Uterus (tissue), 3 donors: ENCODE measurements at regions not wholly inside any gene's neighbourhood (a gene's known extent, or its start where the extent isn't known, plus 50 kb on each side); places are given as distances from the start of the nearest gene placed in this dataset.

Experiments
- DNase-seq, 2 donors: peaks; one replicate each; pipeline ENCODE4 v3.0.0-alpha.2; 2019 to 2020
- H3K27ac ChIP-seq, 2 donors: fragments of 200-600 bp; sonication (generic); 1 replicate in 1 of 2; 2 replicates in 1 of 2; pipeline ENCODE4 v1.5.1; 2016 to 2018
- H3K27me3 ChIP-seq, 2 donors: fragments of 200-600 bp; sonication (generic); one replicate each; pipeline ENCODE4 v1.5.1; 2018 to 2019; ENCODE audit warnings: control low read depth in 1 of 2
- H3K36me3 ChIP-seq, 2 donors: fragments of 200-600 bp; sonication (generic); one replicate each; pipeline ENCODE4 v1.5.1; 2019; ENCODE audit warnings: control low read depth in 1 of 2
- H3K4me1 ChIP-seq, 2 donors: fragments of 200-600 bp; sonication (generic); one replicate each; pipeline ENCODE4 v1.5.1; 2018 to 2019; ENCODE audit warnings: control low read depth in 1 of 2
- H3K4me3 ChIP-seq, 2 donors: fragments of 200-600 bp; sonication (generic); 1 replicate in 1 of 2; 2 replicates in 1 of 2; pipeline ENCODE4 v1.5.1; 2018 to 2019; ENCODE audit warnings: mild to moderate bottlenecking in 1 of 2
- H3K9me3 ChIP-seq, 2 donors: fragments of 200-600 bp; sonication (generic); one replicate each; pipeline ENCODE4 v1.5.1; 2019; ENCODE audit warnings: control low read depth in 1 of 2
- CTCF ChIP-seq, 4 experiments: fragments of 200-600 bp in 2 of 4; fragments of 450-650 bp in 2 of 4; sonication (generic) in 2 of 4; IDR thresholded peaks; one replicate each; pipeline ENCODE4 v1.5.1; 2016 to 2019; ENCODE audit warnings: antibody characterized with exemption in 4 of 4, mild to moderate bottlenecking in 2 of 4, moderate library complexity in 1 of 4
- POLR2A ChIP-seq, 2 donors: fragments of 450-650 bp; IDR thresholded peaks; one replicate each; pipeline ENCODE4 v1.6.1; 2016; ENCODE audit warnings: antibody characterized with exemption in 2 of 2, mild to moderate bottlenecking in 1 of 2, moderate library complexity in 1 of 2
- intact Hi-C: fragments of 100-400 bp; cut with DNase I; formaldehyde crosslinking; loops from one replicate; pipeline ENCODE4 v1.15.1; 2023; ENCODE audit warnings: low total_unique reads
- donor health status: DM: yes; HTN: yes; CAD: no.

- Histone ChIP-seq H3K27me3 (no peaks in the 10 kb centered on the region), H3K36me3 (no peaks in the 10 kb centered on the region), H3K4me1 (no peaks in the 10 kb centered on the region), H3K27ac (no peak overlapping the region), H3K4me3 (no peak overlapping the region), H3K9me3 (no peaks in the 10 kb centered on the region)
- no peak for TF ChIP-seq CTCF (IDR thresholded peaks at IDR 0.05)
- no peak for TF ChIP-seq POLR2A (IDR thresholded peaks at IDR 0.05)
- DNase-seq = no peak
- intact Hi-C loops = no loop called here
These were observed 261.2 kb upstream of the NEBL start for GRCh38 chr10:21158301-21158700.

- no peaks in the 10 kb centered on the region for H3K36me3 ChIP-seq
- intact Hi-C loops = no loop called here
- DNase-seq = no peak
- H3K4me1 ChIP-seq = no peaks in the 10 kb centered on the region
- no peak overlapping the region for H3K4me3 ChIP-seq
- H3K27ac ChIP-seq = no peak overlapping the region
- TF ChIP-seq POLR2A (IDR thresholded peaks at IDR 0.05) (no peak), CTCF (IDR thresholded peaks at IDR 0.05) (no peak)
- H3K27me3 ChIP-seq = no peaks in the 10 kb centered on the region
- H3K9me3 ChIP-seq = no peaks in the 10 kb centered on the region
These were observed 260.6 kb upstream of the NEBL start for GRCh38 chr10:21157664-21158063.

- intact Hi-C loops = no loop called here
- H3K27ac ChIP-seq = no peak overlapping the region
- H3K27me3 ChIP-seq = no peaks in the 10 kb centered on the region
- no peak for DNase-seq
- no peak for TF ChIP-seq CTCF (IDR thresholded peaks at IDR 0.05)
- TF ChIP-seq POLR2A (IDR thresholded peaks at IDR 0.05) = no peak
- H3K9me3 ChIP-seq = no peaks in the 10 kb centered on the region
- no peaks in the 10 kb centered on the region for H3K36me3 ChIP-seq
- no peak overlapping the region for H3K4me3 ChIP-seq
- no peaks in the 10 kb centered on the region for H3K4me1 ChIP-seq
These were observed 253.1 kb upstream of the NEBL start for GRCh38 chr10:21150166-21150565.

- no peak for DNase-seq
- no peak for TF ChIP-seq POLR2A (IDR thresholded peaks at IDR 0.05)
- TF ChIP-seq CTCF (IDR thresholded peaks at IDR 0.05) = no peak
- Histone ChIP-seq H3K27me3 (no peaks in the 10 kb centered on the region), H3K27ac (no peak overlapping the region), H3K36me3 (no peaks in the 10 kb centered on the region), H3K4me3 (no peak overlapping the region), H3K9me3 (no peaks in the 10 kb centered on the region), H3K4me1 (no peaks in the 10 kb centered on the region)
- intact Hi-C loops = no loop called here
These were observed 249.3 kb upstream of the NEBL start for GRCh38 chr10:21146436-21146789.

- DNase-seq = no peak
- intact Hi-C loops = no loop called here
- Histone ChIP-seq H3K9me3 (no peaks in the 10 kb centered on the region), H3K36me3 (no peaks in the 10 kb centered on the region), H3K27ac (no peak overlapping the region), H3K4me1 (no peaks in the 10 kb centered on the region), H3K27me3 (no peaks in the 10 kb centered on the region), H3K4me3 (no peak overlapping the region)
- no peak for TF ChIP-seq POLR2A (IDR thresholded peaks at IDR 0.05)
- TF ChIP-seq CTCF (IDR thresholded peaks at IDR 0.05) = no peak
These were observed 248.8 kb upstream of the NEBL start for GRCh38 chr10:21145751-21146435.
